ENCODE measurements at regions not wholly inside any gene's neighbourhood (a gene's known extent, or its start where the extent isn't known, plus 50 kb on each side); places are given as distances from the start of the nearest gene placed in this dataset.

GRCh38 chr12:67504026-67504425 lies 144.5 kb upstream of the DYRK2 start:
- no peak for TF ChIP-seq CTCF (optimal IDR thresholded peaks at IDR 0.05 in 1 of 3, IDR thresholded peaks at IDR 0.05 in 1 of 3, conservative IDR thresholded peaks at IDR 0.05 in 1 of 3; ENCODE audit: extremely low read depth in 1 of 3, insufficient read depth in 2 of 3, low read length in 3 of 3)
- no peak for TF ChIP-seq EZH2 (IDR thresholded peaks at IDR 0.05; ENCODE audit: low read length)

Measured in keratinocyte (primary cell).